ENCODE measurements at regions not wholly inside any gene's neighbourhood (a gene's known extent, or its start where the extent isn't known, plus 50 kb on each side); places are given as distances from the start of the nearest gene placed in this dataset.

DNA sequence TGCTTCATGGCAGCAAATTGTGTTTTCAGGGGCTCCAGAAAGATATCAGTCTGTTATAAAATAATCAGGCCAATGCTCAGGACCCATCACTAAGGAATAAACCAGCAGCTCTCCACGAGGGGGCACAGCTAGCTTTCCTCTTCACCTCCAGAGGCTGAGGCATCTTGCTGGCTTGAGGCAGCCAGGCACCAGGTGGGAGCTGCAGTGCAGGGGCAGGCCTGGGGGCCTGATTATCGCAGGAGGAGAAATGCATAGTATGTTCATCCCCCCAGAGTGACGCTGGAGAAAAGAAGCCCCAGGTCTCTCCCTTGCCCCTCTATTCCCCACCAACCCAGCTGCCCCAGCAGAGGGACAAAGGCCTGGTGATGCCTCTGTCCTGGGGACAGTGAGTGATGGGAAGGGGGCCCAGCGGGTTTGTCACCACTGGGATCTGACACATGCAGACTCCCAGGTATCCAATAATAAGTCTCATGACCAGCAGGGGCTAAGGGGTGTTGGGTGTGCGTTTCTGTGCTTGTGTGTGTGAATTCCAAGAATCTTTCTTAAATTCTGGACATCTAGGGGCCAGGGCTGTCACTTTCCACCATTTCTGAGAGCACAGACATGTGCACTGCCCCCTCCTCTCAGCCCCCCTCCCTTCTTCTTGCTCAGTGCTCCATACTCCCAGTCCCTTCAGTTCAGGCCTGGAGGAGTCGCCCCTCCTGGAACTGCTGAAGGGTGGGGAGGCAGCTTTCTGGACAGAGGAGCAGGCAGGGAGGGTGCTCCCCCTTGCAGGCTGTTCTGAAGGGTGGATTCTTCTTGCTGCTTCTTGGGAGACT is 128.1 kb upstream of the FAM20C start:
- Histone ChIP-seq H3K9me3 (ENCODE audit: insufficient read depth, low read depth, low read length) (no peaks in the 10 kb centered on the region), H3K9ac (ENCODE audit: low read length) (no peak overlapping the region), H4K20me1 (ENCODE audit: insufficient read depth, low read length) (no peaks in the 10 kb centered on the region), H3K4me3 (ENCODE audit: insufficient read depth, low read depth, low read length) (no peak overlapping the region), H3K27ac (ENCODE audit: low read depth, low read length) (no peak overlapping the region), H3K79me2 (ENCODE audit: insufficient read depth, low read length) (no peaks in the 10 kb centered on the region), H2AFZ (ENCODE audit: low read depth, low read length) (peak overlapping the region; percentile 41), H3K27me3 (ENCODE audit: insufficient read depth, low read length) (no peaks in the 10 kb centered on the region), H3K4me2 (ENCODE audit: low read length) (no peak overlapping the region), H3K4me1 (ENCODE audit: insufficient read depth, low read length) (peaks cover 29% of the 10 kb centered on the region), H3K36me3 (ENCODE audit: insufficient read depth, low read length) (no peaks in the 10 kb centered on the region)
- H3K27me3 Mint-ChIP-seq (ENCODE audit: low read depth, unreplicated experiment) = peaks cover 65% of the 10 kb centered on the region
- FAIRE-seq (no peak), DNase-seq (ENCODE audit: low read depth) (peak; percentile 43)
- no peaks in the 10 kb centered on the region for H3K36me3 Mint-ChIP-seq (ENCODE audit: low read depth, unreplicated experiment)
- TF ChIP-seq, protein P1, sequence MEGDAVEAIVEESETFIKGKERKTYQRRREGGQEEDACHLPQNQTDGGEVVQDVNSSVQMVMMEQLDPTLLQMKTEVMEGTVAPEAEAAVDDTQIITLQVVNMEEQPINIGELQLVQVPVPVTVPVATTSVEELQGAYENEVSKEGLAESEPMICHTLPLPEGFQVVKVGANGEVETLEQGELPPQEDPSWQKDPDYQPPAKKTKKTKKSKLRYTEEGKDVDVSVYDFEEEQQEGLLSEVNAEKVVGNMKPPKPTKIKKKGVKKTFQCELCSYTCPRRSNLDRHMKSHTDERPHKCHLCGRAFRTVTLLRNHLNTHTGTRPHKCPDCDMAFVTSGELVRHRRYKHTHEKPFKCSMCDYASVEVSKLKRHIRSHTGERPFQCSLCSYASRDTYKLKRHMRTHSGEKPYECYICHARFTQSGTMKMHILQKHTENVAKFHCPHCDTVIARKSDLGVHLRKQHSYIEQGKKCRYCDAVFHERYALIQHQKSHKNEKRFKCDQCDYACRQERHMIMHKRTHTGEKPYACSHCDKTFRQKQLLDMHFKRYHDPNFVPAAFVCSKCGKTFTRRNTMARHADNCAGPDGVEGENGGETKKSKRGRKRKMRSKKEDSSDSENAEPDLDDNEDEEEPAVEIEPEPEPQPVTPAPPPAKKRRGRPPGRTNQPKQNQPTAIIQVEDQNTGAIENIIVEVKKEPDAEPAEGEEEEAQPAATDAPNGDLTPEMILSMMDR (IDR thresholded peaks at IDR 0.05; ENCODE audit: insufficient read depth, low read depth, low read length) = peak; percentile 63
- no peak for TF ChIP-seq EZH2 (IDR thresholded peaks at IDR 0.05; ENCODE audit: insufficient read depth, low read length)
- H3K27ac Mint-ChIP-seq (ENCODE audit: unreplicated experiment) = no peak overlapping the region
- peaks cover 5% of the 10 kb centered on the region for H3K4me1 Mint-ChIP-seq (ENCODE audit: low read depth, unreplicated experiment)
- H3K9me3 Mint-ChIP-seq (ENCODE audit: unreplicated experiment) = peaks cover 2% of the 10 kb centered on the region
- no peak overlapping the region for H3K4me3 Mint-ChIP-seq (ENCODE audit: unreplicated experiment)

DNA sequence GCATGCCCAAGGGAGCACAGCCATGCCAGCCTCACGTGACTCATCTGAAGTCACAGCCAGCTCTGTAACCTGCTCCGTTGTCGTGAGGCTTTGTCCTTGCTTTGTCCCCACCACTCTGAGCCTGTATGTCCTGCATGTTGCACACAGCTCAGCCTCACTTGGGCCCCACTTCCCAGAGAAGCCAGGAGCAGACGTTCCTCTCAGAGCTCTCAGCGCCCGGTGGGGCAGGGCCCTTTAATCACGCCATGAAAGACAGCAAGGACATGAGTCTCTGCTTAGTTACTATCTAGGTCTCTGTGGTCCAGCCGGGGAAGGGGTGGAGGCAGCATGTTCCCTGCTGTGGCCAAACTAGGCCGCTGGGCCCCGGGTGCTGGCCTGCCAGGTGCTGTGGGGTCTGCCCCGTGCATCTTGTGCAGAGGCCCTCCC is 127.4 kb upstream of the FAM20C start:
- peaks cover 2% of the 10 kb centered on the region for H3K9me3 Mint-ChIP-seq (ENCODE audit: unreplicated experiment)
- TF ChIP-seq EZH2 (IDR thresholded peaks at IDR 0.05; ENCODE audit: insufficient read depth, low read length) = no peak
- TF ChIP-seq, protein P1 (IDR thresholded peaks at IDR 0.05; ENCODE audit: insufficient read depth, low read depth, low read length) = no peak
- peaks cover 5% of the 10 kb centered on the region for H3K4me1 Mint-ChIP-seq (ENCODE audit: low read depth, unreplicated experiment)
- no peak overlapping the region for H3K4me2 ChIP-seq (ENCODE audit: low read length)
- no peak overlapping the region for H3K4me3 Mint-ChIP-seq (ENCODE audit: unreplicated experiment)
- peak overlapping the region; percentile 41 for H2AFZ ChIP-seq (ENCODE audit: low read depth, low read length)
- H3K9me3 ChIP-seq (ENCODE audit: insufficient read depth, low read depth, low read length) = no peaks in the 10 kb centered on the region
- peaks cover 59% of the 10 kb centered on the region for H3K27me3 Mint-ChIP-seq (ENCODE audit: low read depth, unreplicated experiment)
- no peak for FAIRE-seq
- no peak overlapping the region for H3K27ac ChIP-seq (ENCODE audit: low read depth, low read length)
- no peak overlapping the region for H3K4me3 ChIP-seq (ENCODE audit: insufficient read depth, low read depth, low read length)
- H3K27me3 ChIP-seq (ENCODE audit: insufficient read depth, low read length) = no peaks in the 10 kb centered on the region
- no peaks in the 10 kb centered on the region for H3K36me3 Mint-ChIP-seq (ENCODE audit: low read depth, unreplicated experiment)
- DNase-seq (ENCODE audit: low read depth) = no peak
- H4K20me1 ChIP-seq (ENCODE audit: insufficient read depth, low read length) = no peaks in the 10 kb centered on the region
- peaks cover 29% of the 10 kb centered on the region for H3K4me1 ChIP-seq (ENCODE audit: insufficient read depth, low read length)
- no peak overlapping the region for H3K27ac Mint-ChIP-seq (ENCODE audit: unreplicated experiment)
- H3K36me3 ChIP-seq (ENCODE audit: insufficient read depth, low read length) = no peaks in the 10 kb centered on the region
- no peak overlapping the region for H3K9ac ChIP-seq (ENCODE audit: low read length)
- no peaks in the 10 kb centered on the region for H3K79me2 ChIP-seq (ENCODE audit: insufficient read depth, low read length)

DNA sequence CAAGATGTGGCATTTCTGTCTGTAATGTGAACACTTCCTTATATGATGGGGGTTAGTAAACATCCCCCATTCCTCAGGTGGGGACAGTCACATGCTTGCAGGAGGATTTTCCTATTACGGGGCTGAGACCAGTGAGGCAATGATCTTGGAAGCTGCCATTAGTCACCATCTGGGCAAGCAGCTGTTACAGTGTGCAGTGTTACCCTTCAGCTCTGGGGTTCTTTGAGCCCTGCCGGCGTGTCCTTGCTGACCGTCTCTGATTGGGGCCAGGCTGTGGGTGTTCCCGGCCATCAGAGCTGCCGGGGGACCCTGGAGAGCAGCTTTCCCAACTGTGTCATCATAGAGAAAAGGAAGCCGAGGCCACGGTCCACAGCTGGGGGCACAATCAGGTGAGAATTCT is 126.8 kb upstream of the FAM20C start:
- Histone ChIP-seq H3K4me1 (ENCODE audit: insufficient read depth, low read length) (peaks cover 29% of the 10 kb centered on the region), H3K4me3 (ENCODE audit: insufficient read depth, low read depth, low read length) (no peak overlapping the region), H3K9me3 (ENCODE audit: insufficient read depth, low read depth, low read length) (no peaks in the 10 kb centered on the region), H3K4me2 (ENCODE audit: low read length) (peak overlapping the region; percentile 18), H3K27me3 (ENCODE audit: insufficient read depth, low read length) (no peaks in the 10 kb centered on the region), H2AFZ (ENCODE audit: low read depth, low read length) (no peak overlapping the region), H3K9ac (ENCODE audit: low read length) (no peak overlapping the region), H4K20me1 (ENCODE audit: insufficient read depth, low read length) (no peaks in the 10 kb centered on the region), H3K36me3 (ENCODE audit: insufficient read depth, low read length) (no peaks in the 10 kb centered on the region), H3K27ac (ENCODE audit: low read depth, low read length) (no peak overlapping the region), H3K79me2 (ENCODE audit: insufficient read depth, low read length) (no peaks in the 10 kb centered on the region)
- FAIRE-seq (no peak), DNase-seq (ENCODE audit: low read depth) (peak; percentile 66)
- H3K36me3 Mint-ChIP-seq (ENCODE audit: low read depth, unreplicated experiment) = no peaks in the 10 kb centered on the region
- H3K27ac Mint-ChIP-seq (ENCODE audit: unreplicated experiment) = no peak overlapping the region
- no peak overlapping the region for H3K4me3 Mint-ChIP-seq (ENCODE audit: unreplicated experiment)
- peaks cover 2% of the 10 kb centered on the region for H3K9me3 Mint-ChIP-seq (ENCODE audit: unreplicated experiment)
- H3K4me1 Mint-ChIP-seq (ENCODE audit: low read depth, unreplicated experiment) = peaks cover 5% of the 10 kb centered on the region
- no peak for TF ChIP-seq EZH2 (IDR thresholded peaks at IDR 0.05; ENCODE audit: insufficient read depth, low read length)
- TF ChIP-seq, protein P1 (IDR thresholded peaks at IDR 0.05; ENCODE audit: insufficient read depth, low read depth, low read length) = no peak
- H3K27me3 Mint-ChIP-seq (ENCODE audit: low read depth, unreplicated experiment) = peaks cover 57% of the 10 kb centered on the region
